HUES64 (cell line): ENCODE measurements at regions not wholly inside any gene's neighbourhood (a gene's known extent, or its start where the extent isn't known, plus 50 kb on each side); places are given as distances from the start of the nearest gene placed in this dataset.
"Not testable (repeated sequence)": the region's sequence is repeated elsewhere in the genome, so short reads cannot be mapped to it uniquely, and the experiment has no call there.

Source experiments
- H3K27ac ChIP-seq: 2 replicates; pipeline ENCODE4 v1.7.0; 2013; ENCODE audit warnings: low read depth, low read length, inconsistent platforms
- H3K27me3 ChIP-seq: 2 replicates; pipeline ENCODE4 v1.6.1; 2013; ENCODE audit warnings: mild to moderate bottlenecking, low read length; ENCODE audit not compliant: insufficient read depth
- H3K36me3 ChIP-seq: 2 replicates; pipeline ENCODE4 v1.6.1; 2013; ENCODE audit warnings: mild to moderate bottlenecking, low read length; ENCODE audit not compliant: insufficient read depth
- H3K4me1 ChIP-seq: 2 replicates; pipeline ENCODE4 v1.6.1; 2013; ENCODE audit warnings: mild to moderate bottlenecking, low read length, moderate library complexity; ENCODE audit not compliant: insufficient read depth
- H3K4me3 ChIP-seq: 2 replicates; pipeline ENCODE4 v1.5.1; 2013; ENCODE audit warnings: mild to moderate bottlenecking, low read length, moderate library complexity
- H3K9ac ChIP-seq: 2 replicates; pipeline ENCODE4 v1.6.1; 2013; ENCODE audit warnings: mild to moderate bottlenecking, low read depth, low read length
- H3K9me3 ChIP-seq: 2 replicates; pipeline ENCODE4 v1.6.1; 2013; ENCODE audit warnings: low read depth, low read length; ENCODE audit not compliant: insufficient read depth
- WGBS: fragments of 150-250, 120-280 bp; methylation state at CpG from one replicate; pipeline ENCODE4 v1.1.7; 2013; ENCODE audit warnings: missing lambda C conversion rate; 5-methylcytosine and 5-hydroxymethylcytosine counted together

DNA sequence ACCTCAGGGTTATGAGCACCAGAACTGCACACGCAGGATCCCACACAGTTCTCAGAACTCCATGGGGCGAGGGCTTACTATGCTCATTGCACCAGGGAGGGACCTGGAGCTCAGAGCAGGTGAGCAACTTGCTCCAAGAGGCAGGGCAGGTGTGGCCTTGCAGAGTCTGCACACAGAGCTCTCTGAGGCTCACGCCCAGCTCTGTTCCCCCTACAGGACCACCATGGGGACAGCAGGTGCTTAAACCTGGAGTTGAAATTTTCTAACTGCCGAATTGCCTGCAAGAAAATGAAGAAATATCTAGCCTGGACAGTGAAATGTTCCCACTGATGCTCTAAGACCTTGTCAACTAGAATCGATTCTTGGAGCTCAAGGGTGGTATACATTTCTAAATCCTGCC, 49.9 kb upstream of the MSMB start:
- 87% methylated on average over 5 of the region's 5 CpGs for whole genome bisulfite sequencing
- H3K9ac ChIP-seq: not testable (repeated sequence)

DNA sequence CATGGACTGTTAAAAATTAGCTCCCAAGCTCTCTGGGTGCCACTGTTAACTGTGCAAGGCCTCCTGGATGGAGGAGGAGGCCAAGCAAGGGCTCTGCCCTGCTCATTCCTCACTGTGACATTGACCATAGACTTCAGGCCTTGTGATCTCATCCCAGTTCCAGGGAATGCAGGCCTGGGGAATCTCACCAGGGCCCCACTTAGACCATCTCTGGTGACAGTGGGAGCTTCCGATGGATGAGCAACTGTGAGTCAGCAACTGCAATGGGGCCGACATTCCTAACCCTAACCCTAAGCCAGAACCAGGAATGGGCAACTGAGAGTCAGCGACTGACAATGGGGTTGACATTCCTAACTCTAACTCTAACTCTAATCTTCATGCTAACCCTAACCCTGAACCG, 50.4 kb upstream of the MSMB start:
- Histone ChIP-seq H3K4me3 (no peak overlapping the region), H3K4me1 (peaks cover 8% of the 10 kb centered on the region; the same call in 1 of the 2 replicates), H3K9ac (no peak overlapping the region), H3K27me3 (no peaks in the 10 kb centered on the region), H3K27ac (no peak overlapping the region), H3K36me3 (no peaks in the 10 kb centered on the region), H3K9me3 (no peaks in the 10 kb centered on the region)
- WGBS: 75% methylated on average over 4 of the region's 4 CpGs

More for the DNA sequence above, 49.9 kb upstream of the MSMB start:
- not testable (repeated sequence) for H3K9me3 ChIP-seq, H3K27me3 ChIP-seq, H3K27ac ChIP-seq, H3K4me3 ChIP-seq, H3K36me3 ChIP-seq, H3K4me1 ChIP-seq

GRCh38 chr10:46096909-46097575, 51.0 kb upstream of the MSMB start:
- Histone ChIP-seq H3K27ac (no peak overlapping the region), H3K4me3 (no peak overlapping the region), H3K27me3 (no peaks in the 10 kb centered on the region), H3K36me3 (no peaks in the 10 kb centered on the region), H3K9me3 (no peaks in the 10 kb centered on the region), H3K9ac (no peak overlapping the region), H3K4me1 (peaks cover 8% of the 10 kb centered on the region; the same call in 1 of the 2 replicates)
- WGBS: 87% methylated on average over 8 of the region's 8 CpGs

GRCh38 chr10:46097576-46098317, 51.7 kb upstream of the MSMB start:
- Histone ChIP-seq H3K36me3 (no peaks in the 10 kb centered on the region), H3K4me3 (no peak overlapping the region), H3K27me3 (no peaks in the 10 kb centered on the region), H3K27ac (no peak overlapping the region), H3K4me1 (peaks cover 8% of the 10 kb centered on the region; the same call in 1 of the 2 replicates), H3K9ac (no peak overlapping the region), H3K9me3 (no peaks in the 10 kb centered on the region)
- WGBS: 89% methylated on average over 14 of the region's 14 CpGs

DNA sequence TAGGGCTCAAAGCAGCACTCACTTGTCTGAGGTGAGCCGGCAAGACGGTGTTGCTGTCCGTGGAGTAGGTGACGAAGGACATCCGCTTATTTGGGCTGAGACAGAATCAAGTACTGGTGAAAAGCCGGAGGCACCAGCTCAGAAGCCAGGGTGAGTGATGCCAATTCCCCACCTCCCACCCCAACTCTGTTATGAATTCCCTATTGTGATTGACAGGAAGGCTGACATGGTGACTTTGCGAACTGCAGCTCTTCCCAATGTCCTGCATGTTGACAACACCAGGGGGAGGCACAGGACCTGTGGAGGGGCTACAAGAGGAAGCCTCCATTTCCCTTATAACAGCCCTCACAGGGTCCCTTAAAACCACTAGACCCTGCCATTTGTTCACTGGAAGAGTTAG, 52.3 kb upstream of the MSMB start:
- 92% methylated on average over 7 of the region's 7 CpGs for WGBS
- H3K4me1 ChIP-seq: peaks cover 8% of the 10 kb centered on the region; the same call in 1 of the 2 replicates
- H3K36me3 ChIP-seq: no peaks in the 10 kb centered on the region
- H3K9ac ChIP-seq: no peak overlapping the region
- H3K27ac ChIP-seq: no peak overlapping the region
- no peaks in the 10 kb centered on the region for H3K27me3 ChIP-seq
- no peak overlapping the region for H3K4me3 ChIP-seq
- no peaks in the 10 kb centered on the region for H3K9me3 ChIP-seq

GRCh38 chr10:46098925-46099324, 52.9 kb upstream of the MSMB start:
- H3K27ac ChIP-seq, H3K9ac ChIP-seq, H3K4me3 ChIP-seq, H3K9me3 ChIP-seq, H3K4me1 ChIP-seq, H3K36me3 ChIP-seq, H3K27me3 ChIP-seq: not testable (repeated sequence)
- WGBS: 97% methylated on average over 4 of the region's 4 CpGs

GRCh38 chr10:46104071-46104585, 58.1 kb upstream of the MSMB start:
- Histone ChIP-seq H3K4me1 (peaks cover 4% of the 10 kb centered on the region; the same call in 1 of the 2 replicates), H3K27me3 (peaks cover 39% of the 10 kb centered on the region), H3K36me3 (no peaks in the 10 kb centered on the region), H3K27ac (no peak overlapping the region), H3K4me3 (no peak overlapping the region), H3K9ac (no peak overlapping the region), H3K9me3 (no peaks in the 10 kb centered on the region)
- WGBS: 85% methylated on average over 3 of the region's 4 CpGs

- not testable (repeated sequence) for H3K36me3 ChIP-seq, H3K9ac ChIP-seq, H3K9me3 ChIP-seq, H3K27ac ChIP-seq, H3K4me1 ChIP-seq
- WGBS: 93% methylated on average over 5 of the region's 9 CpGs
- peak overlapping the region; percentile 54 for H3K4me3 ChIP-seq
- H3K27me3 ChIP-seq: peaks cover 39% of the 10 kb centered on the region
These were observed 59.3 kb upstream of the MSMB start for GRCh38 chr10:46105416-46105815.

GRCh38 chr10:46105856-46106409, 59.9 kb upstream of the MSMB start:
- 2% methylated on average over 30 of the region's 32 CpGs for WGBS
- H3K4me1 ChIP-seq, H3K9me3 ChIP-seq, H3K9ac ChIP-seq, H3K36me3 ChIP-seq, H3K27ac ChIP-seq: not testable (repeated sequence)
- Histone ChIP-seq H3K27me3 (peaks cover 39% of the 10 kb centered on the region), H3K4me3 (peak overlapping the region; percentile 54)

DNA sequence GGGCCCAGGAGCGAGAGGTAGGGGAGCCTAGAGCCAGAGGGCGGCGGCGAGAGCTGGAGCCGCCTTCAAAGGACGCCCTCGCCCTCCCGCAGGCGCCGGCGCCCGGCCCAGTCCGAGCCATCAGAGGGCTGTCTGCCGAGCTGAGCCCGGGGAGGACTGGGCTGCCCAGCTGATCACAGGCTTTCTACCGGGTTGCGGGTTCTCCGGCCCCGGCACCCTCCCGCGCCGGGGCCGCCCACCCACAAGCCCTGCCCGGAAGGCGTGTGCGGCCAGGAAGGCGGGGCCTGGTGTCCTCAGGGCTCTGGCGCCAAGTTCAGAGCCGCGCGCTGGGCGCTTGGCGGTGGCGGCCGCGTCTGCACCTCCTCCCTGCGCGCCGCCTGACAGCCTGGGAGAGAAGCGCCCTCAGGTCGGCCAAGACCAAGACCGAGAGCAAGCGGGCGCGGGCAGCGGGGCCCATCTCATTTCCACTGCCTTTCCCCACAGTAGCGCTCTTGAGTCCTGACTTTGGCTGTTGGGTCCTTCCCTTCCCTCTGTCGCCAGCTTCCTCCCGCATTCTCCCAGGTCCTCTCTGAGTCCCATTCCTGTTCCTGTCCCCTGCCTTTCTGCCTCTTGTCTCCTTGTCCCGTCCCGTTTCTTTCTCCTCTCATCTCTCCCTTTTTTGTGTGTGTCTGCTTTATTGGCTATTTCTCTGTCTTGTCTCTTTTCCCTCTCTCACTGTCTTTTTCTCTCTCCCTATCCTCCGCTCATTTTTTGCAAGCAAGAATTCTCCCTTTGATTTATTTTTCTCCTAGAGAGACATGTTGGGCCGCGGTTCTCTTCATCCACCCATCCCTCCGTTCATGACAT, 60.6 kb upstream of the MSMB start:
- H3K9me3 ChIP-seq: no peaks in the 10 kb centered on the region
- peaks cover 39% of the 10 kb centered on the region for H3K27me3 ChIP-seq
- no peaks in the 10 kb centered on the region for H3K36me3 ChIP-seq
- H3K4me3 ChIP-seq: peak overlapping the region; percentile 54
- no peak overlapping the region for H3K27ac ChIP-seq
- 4% methylated on average over 55 of the region's 55 CpGs for WGBS
- peaks cover 4% of the 10 kb centered on the region; the same call in 1 of the 2 replicates for H3K4me1 ChIP-seq
- no peak overlapping the region for H3K9ac ChIP-seq

- not testable (repeated sequence) for H3K4me3 ChIP-seq, H3K36me3 ChIP-seq, H3K4me1 ChIP-seq, H3K9ac ChIP-seq, H3K27ac ChIP-seq, H3K9me3 ChIP-seq
- peaks cover 39% of the 10 kb centered on the region for H3K27me3 ChIP-seq
- 84% methylated on average over 4 of the region's 5 CpGs for WGBS
These were observed 62.1 kb upstream of the MSMB start for GRCh38 chr10:46108158-46108499.
